CD4-positive, alpha-beta T cell (primary cell): ENCODE measurements at regions not wholly inside any gene's neighbourhood (a gene's known extent, or its start where the extent isn't known, plus 50 kb on each side); places are given as distances from the start of the nearest gene placed in this dataset.
"Not testable (repeated sequence)": the region's sequence is repeated elsewhere in the genome, so short reads cannot be mapped to it uniquely, and the experiment has no call there.

Experiments used
- ATAC-seq: fragments of 200-7000 bp; cut with Tn5 transposase; one replicate; pipeline ENCODE4 v1.10.0; 2022; ENCODE audit warnings: mild to moderate bottlenecking; ENCODE audit not compliant: poor library complexity
- CTCF ChIA-PET: fragments of 350-600 bp; sonication (Branson Sonifier 250); formaldehyde crosslinking; loops from one replicate; lab custom pipeline; 2021; ENCODE audit warnings: antibody characterized with exemption, inconsistent platforms; lab: Charles Lee
- POLR2A ChIA-PET: fragments of 350-600 bp; sonication (Branson Sonifier 250); formaldehyde crosslinking; loops from one replicate; lab custom pipeline; 2021; ENCODE audit warnings: antibody characterized with exemption, inconsistent platforms; lab: Charles Lee
- DNase-seq, 14 experiments: peaks; one replicate each; pipeline ENCODE4 v3.0.0-alpha.2; 2013 to 2020; ENCODE audit warnings: mixed read lengths in 2 of 14
- H3K27ac ChIP-seq, 2 donors: one replicate each; pipeline versions ENCODE4 v1.5.1 to v1.7.0; 2013; ENCODE audit warnings: low read length in 2 of 2, low read depth in 1 of 2, mild to moderate bottlenecking in 1 of 2
- H3K27me3 ChIP-seq, 2 experiments: 1 replicate in 1 of 2; 2 replicates in 1 of 2; pipeline versions ENCODE4 v1.6.1 to v1.7.0; 2013; ENCODE audit warnings: low read length in 2 of 2, control low read depth in 1 of 2, mild to moderate bottlenecking in 1 of 2, moderate library complexity in 1 of 2; ENCODE audit not compliant: insufficient read depth in 2 of 2, control insufficient read depth in 1 of 2
- H3K36me3 ChIP-seq: one replicate; pipeline ENCODE4 v1.6.1; 2013; ENCODE audit warnings: low read length, control low read depth; ENCODE audit not compliant: insufficient read depth
- H3K4me1 ChIP-seq: one replicate; pipeline ENCODE4 v1.6.1; 2013; ENCODE audit warnings: low read length, control low read depth; ENCODE audit not compliant: insufficient read depth
- H3K4me3 ChIP-seq: one replicate; pipeline ENCODE4 v1.5.1; 2013; ENCODE audit warnings: mild to moderate bottlenecking, low read length, moderate library complexity
- H3K9me3 ChIP-seq, 2 experiments: 1 replicate in 1 of 2; 2 replicates in 1 of 2; pipeline versions ENCODE4 v1.6.1 to v1.7.0; 2013; ENCODE audit warnings: low read length in 2 of 2, mild to moderate bottlenecking in 2 of 2, control low read depth in 1 of 2, moderate library complexity in 1 of 2; ENCODE audit not compliant: control insufficient read depth in 1 of 2, insufficient read depth in 1 of 2
- H3K27ac Mint-ChIP-seq: one replicate; pipeline ENCODE4 v1.8.0; 2020; ENCODE audit warnings: mixed read lengths
- H3K27me3 Mint-ChIP-seq: one replicate; pipeline ENCODE4 v1.8.0; 2021; ENCODE audit warnings: mixed read lengths
- H3K36me3 Mint-ChIP-seq: one replicate; pipeline ENCODE4 v1.8.0; 2021; ENCODE audit warnings: low read depth, mixed read lengths
- H3K4me1 Mint-ChIP-seq: one replicate; pipeline ENCODE4 v1.8.0; 2021; ENCODE audit warnings: low read depth, mixed read lengths
- H3K4me3 Mint-ChIP-seq: one replicate; pipeline ENCODE4 v1.8.0; 2020; ENCODE audit warnings: mild to moderate bottlenecking, mixed read lengths
- H3K9me3 Mint-ChIP-seq: one replicate; pipeline ENCODE4 v1.8.0; 2020; ENCODE audit warnings: mixed read lengths
- CTCF ChIP-seq: fragments of 200-600 bp; IDR thresholded peaks from one replicate; pipeline ENCODE4 v1.8.0; 2022; ENCODE audit warnings: antibody characterized with exemption, mild to moderate bottlenecking
- intact Hi-C, 2 experiments: fragments of 100-400 bp; cut with DNase I in 1 of 2; cut with micrococcal nuclease in 1 of 2; formaldehyde crosslinking; loops; one replicate each; pipeline versions ENCODE4 v1.15.1 to v1.9.0; 2023 to 2025; cut with DNase I, micrococcal nuclease

- DNase-seq, result no peak
These were observed 75.6 kb upstream of the DYNLT3 start for GRCh38 chrX:37922928-37923327.

GRCh38 chrX:37925761-37926160 is 78.4 kb upstream of the DYNLT3 start:
- DNase-seq, H3K9me3 ChIP-seq, H3K4me1 Mint-ChIP-seq, POLR2A ChIA-PET, H3K36me3 Mint-ChIP-seq, H3K27me3 Mint-ChIP-seq, H3K27ac ChIP-seq, H3K9me3 Mint-ChIP-seq, ATAC-seq, H3K4me3 ChIP-seq, H3K27ac Mint-ChIP-seq, H3K4me3 Mint-ChIP-seq, H3K4me1 ChIP-seq, H3K27me3 ChIP-seq, H3K36me3 ChIP-seq: not testable (repeated sequence)
- CTCF ChIA-PET, result interaction anchor here (0.7 kb wide), 1 partner anchor 1559 kb away, joined by 3 read pairs; no protein-coding TSS in a partner anchor
- intact Hi-C loops, result loop anchor here (2.0 to 5.0 kb wide), 3 partner anchors 241 to 402 kb away; partner anchors contain the start of gene RPGR (in 1 of the 2)

More at GRCh38 chrX:37922928-37923327, 75.6 kb upstream of the DYNLT3 start:
- no peaks in the 10 kb centered on the region for H3K36me3 ChIP-seq
- ChIA-PET POLR2A (no interaction called here), CTCF (no interaction called here)
- Mint-ChIP-seq H3K27me3 (peaks cover 12% of the 10 kb centered on the region), H3K9me3 (no peaks in the 10 kb centered on the region), H3K4me1 (no peaks in the 10 kb centered on the region), H3K27ac (no peak overlapping the region), H3K36me3 (no peaks in the 10 kb centered on the region), H3K4me3 (no peak overlapping the region)
- H3K4me3 ChIP-seq, result no peak overlapping the region
- H3K4me1 ChIP-seq, result no peaks in the 10 kb centered on the region
- H3K27me3 ChIP-seq, result no peaks in the 10 kb centered on the region
- no peak overlapping the region for H3K27ac ChIP-seq
- H3K9me3 ChIP-seq, result peaks cover 0 to 6% of the 10 kb centered on the region in 2 experiments
- TF ChIP-seq CTCF, result no peak
- intact Hi-C loops, result no loop called here
- no peak for ATAC-seq

DNA sequence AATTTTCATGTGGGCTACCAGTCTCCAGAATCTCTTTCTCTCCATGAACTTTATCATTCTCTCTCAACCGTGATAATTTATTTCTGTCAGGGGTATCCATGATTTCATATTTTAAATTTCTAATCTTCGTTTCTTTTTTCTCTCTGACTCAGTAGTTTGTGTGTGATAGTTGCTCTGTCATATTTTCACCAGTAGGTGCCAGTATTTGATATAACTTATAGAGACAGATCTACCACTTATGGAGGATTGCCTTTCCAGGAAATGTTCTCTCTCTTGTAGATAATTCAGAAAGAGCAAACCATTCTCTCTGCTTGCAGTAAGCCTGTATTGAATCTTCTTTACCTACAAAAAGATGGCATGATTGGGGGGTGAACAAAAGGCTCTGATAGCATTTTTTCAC is 79.3 kb upstream of the DYNLT3 start:
- peak; percentile 29 for TF ChIP-seq CTCF
- POLR2A ChIA-PET, result no interaction called here
- no peaks in the 10 kb centered on the region for H3K36me3 ChIP-seq
- CTCF ChIA-PET, result no interaction called here
- Mint-ChIP-seq H3K9me3 (no peaks in the 10 kb centered on the region), H3K27me3 (peaks cover 5% of the 10 kb centered on the region), H3K4me3 (no peak overlapping the region), H3K27ac (no peak overlapping the region), H3K4me1 (no peaks in the 10 kb centered on the region), H3K36me3 (no peaks in the 10 kb centered on the region)
- peak in 3 of 14 experiments; percentile 33 to 37 (median 34) for DNase-seq
- H3K27ac ChIP-seq, result no peak overlapping the region
- H3K9me3 ChIP-seq, result no peaks in the 10 kb centered on the region
- no peaks in the 10 kb centered on the region for H3K4me1 ChIP-seq
- intact Hi-C loops, result loop anchor here (2.0 to 5.0 kb wide), 3 partner anchors 240 to 401 kb away; partner anchors contain the start of gene RPGR (in 1 of the 2)
- no peak for ATAC-seq
- H3K27me3 ChIP-seq, result no peaks in the 10 kb centered on the region
- H3K4me3 ChIP-seq, result no peak overlapping the region

DNA sequence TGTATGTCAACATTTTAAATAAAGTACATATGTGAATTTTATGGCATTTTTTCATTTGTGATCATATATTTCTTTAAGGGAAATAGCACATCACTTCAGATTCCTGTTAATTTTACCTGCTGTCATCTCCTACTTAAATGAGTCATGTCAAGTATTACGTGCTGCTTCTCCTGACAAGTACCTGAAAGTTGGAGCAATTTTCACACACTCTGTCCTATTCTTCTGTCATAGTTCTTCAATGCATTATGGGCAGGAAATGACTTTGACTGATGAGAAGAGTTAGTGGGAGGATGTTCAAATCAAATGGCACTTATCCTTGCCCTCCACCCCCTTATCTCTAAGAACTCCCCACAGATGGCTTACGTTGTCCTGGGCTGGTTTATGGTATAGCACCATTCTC is 64.2 kb upstream of the SYTL5 start:
- no peaks in the 10 kb centered on the region for H3K36me3 Mint-ChIP-seq
- DNase-seq (no peak), ATAC-seq (no peak)
- no peak overlapping the region for H3K4me3 Mint-ChIP-seq
- H3K9me3 Mint-ChIP-seq, result no peaks in the 10 kb centered on the region
- Histone ChIP-seq H3K4me3 (no peak overlapping the region), H3K27ac (no peak overlapping the region), H3K36me3 (no peaks in the 10 kb centered on the region), H3K9me3 (no peaks in the 10 kb centered on the region), H3K27me3 (no peaks in the 10 kb centered on the region), H3K4me1 (no peaks in the 10 kb centered on the region)
- intact Hi-C loops, result no loop called here
- POLR2A ChIA-PET, result no interaction called here
- no peak overlapping the region for H3K27ac Mint-ChIP-seq
- peaks cover 3% of the 10 kb centered on the region for H3K27me3 Mint-ChIP-seq
- CTCF ChIA-PET, result no interaction called here
- H3K4me1 Mint-ChIP-seq, result no peaks in the 10 kb centered on the region
- TF ChIP-seq CTCF, result no peak
